MCF 10A (cell line): ENCODE measurements at regions not wholly inside any gene's neighbourhood (a gene's known extent, or its start where the extent isn't known, plus 50 kb on each side); places are given as distances from the start of the nearest gene placed in this dataset.

ENCODE experiments used
- BruUV-seq: library from RNA; stranded (reverse); fragments of 400-500 nt; replicated peaks from 2 replicates; lab custom pipeline; 2021; lab: Mats Ljungman, UMichigan
- CTCF ChIA-PET: fragments of 300-600 bp; sonication (Branson Sonifier 250); formaldehyde crosslinking; extraction: SDS; loops from one replicate; lab custom pipeline; 2021; ENCODE audit warnings: antibody characterized with exemption, inconsistent platforms; lab: Yijun Ruan, JAX
- POLR2A ChIA-PET: fragments of 300-600, 350-650 bp; sonication (Branson Sonifier 250); formaldehyde crosslinking; extraction: SDS; loops from one replicate; lab custom pipeline; 2020; ENCODE audit warnings: antibody characterized with exemption, inconsistent platforms; lab: Yijun Ruan, JAX
- DNase-seq: peaks from one replicate; pipeline ENCODE4 v3.0.0-alpha.2; 2018; ENCODE audit not compliant: unreplicated experiment
- H3K27ac Mint-ChIP-seq: one replicate; pipeline ENCODE4 v1.8.0; 2022; ENCODE audit warnings: mild to moderate bottlenecking, low read depth, mixed read lengths; ENCODE audit not compliant: unreplicated experiment
- H3K27me3 Mint-ChIP-seq: one replicate; pipeline ENCODE4 v1.8.0; 2022; ENCODE audit warnings: mixed read lengths; ENCODE audit not compliant: insufficient read depth, unreplicated experiment
- H3K36me3 Mint-ChIP-seq: one replicate; pipeline ENCODE4 v1.8.0; 2022; ENCODE audit warnings: mild to moderate bottlenecking, moderate library complexity, mixed read lengths; ENCODE audit not compliant: insufficient read depth, unreplicated experiment
- H3K4me1 Mint-ChIP-seq: one replicate; pipeline ENCODE4 v1.8.0; 2022; ENCODE audit warnings: mixed read lengths; ENCODE audit not compliant: insufficient read depth, unreplicated experiment
- H3K4me3 Mint-ChIP-seq: one replicate; pipeline ENCODE4 v1.8.0; 2022; ENCODE audit warnings: mild to moderate bottlenecking, moderate library complexity, mixed read lengths; ENCODE audit not compliant: unreplicated experiment
- H3K9me3 Mint-ChIP-seq: one replicate; pipeline ENCODE4 v1.8.0; 2022; ENCODE audit warnings: mixed read lengths; ENCODE audit not compliant: unreplicated experiment
- intact Hi-C: fragments of 100-400 bp; cut with micrococcal nuclease; formaldehyde crosslinking; loops from 2 replicates; pipeline ENCODE4 v1.14.1; 2022
- TF ChIP-seq, protein P1 (sequence below): fragments of 200-600 bp; IDR thresholded peaks from one replicate; pipeline ENCODE4 v1.8.0; 2022; ENCODE audit warnings: antibody characterized with exemption, mild to moderate bottlenecking; ENCODE audit not compliant: unreplicated experiment

DNA sequence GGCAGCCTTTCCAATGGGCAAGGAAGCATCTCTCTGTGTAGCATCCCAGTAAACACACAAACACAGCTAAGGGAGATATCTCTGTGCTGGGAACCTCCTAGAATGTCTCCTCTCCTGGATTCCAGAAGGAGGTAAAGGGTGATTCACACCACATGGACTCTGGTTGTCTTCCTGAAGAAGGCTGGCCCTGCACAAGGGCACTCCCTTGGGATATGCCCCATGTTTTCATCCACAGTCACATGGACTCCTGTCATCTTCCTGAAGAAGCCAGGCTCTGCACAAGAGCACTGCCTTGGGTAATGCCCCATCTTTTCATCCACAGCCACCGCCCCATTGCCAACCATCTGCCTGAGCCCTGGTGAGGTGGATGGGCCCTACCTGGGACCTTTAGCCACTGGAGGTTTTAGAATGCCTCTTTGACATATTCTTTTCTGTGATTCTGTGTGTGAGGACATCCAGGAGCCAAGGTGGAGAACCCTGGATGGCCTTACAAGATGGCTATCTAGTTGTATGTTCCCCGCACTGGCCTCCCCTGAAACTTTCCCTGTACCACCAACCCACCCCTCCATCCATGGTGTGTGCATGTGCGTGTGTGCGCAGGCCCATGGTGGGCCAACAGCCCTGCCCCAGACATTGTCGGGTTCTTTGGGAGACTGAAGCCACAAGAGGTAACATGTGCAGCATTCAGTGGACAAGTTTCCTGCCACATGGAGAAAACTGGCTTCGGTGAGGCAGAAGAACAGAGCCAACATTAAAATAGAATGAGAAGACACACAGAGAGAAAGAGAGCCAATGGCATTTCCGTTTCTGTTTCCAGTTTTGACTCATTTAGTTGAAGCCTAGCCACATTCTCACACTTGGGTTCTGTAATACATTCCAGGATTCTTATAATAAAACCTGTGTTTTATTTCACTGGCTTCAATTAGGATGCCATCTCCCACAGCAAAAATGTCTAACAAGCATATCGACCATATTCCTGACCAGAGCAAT, 110.2 kb upstream of the CST7 start:
- H3K27me3 Mint-ChIP-seq: no peaks in the 10 kb centered on the region
- DNase-seq: no peak
- no peaks in the 10 kb centered on the region for H3K36me3 Mint-ChIP-seq
- BruUV-seq: no TSS peak
- peaks cover 11% of the 10 kb centered on the region for H3K9me3 Mint-ChIP-seq
- TF ChIP-seq, protein P1, sequence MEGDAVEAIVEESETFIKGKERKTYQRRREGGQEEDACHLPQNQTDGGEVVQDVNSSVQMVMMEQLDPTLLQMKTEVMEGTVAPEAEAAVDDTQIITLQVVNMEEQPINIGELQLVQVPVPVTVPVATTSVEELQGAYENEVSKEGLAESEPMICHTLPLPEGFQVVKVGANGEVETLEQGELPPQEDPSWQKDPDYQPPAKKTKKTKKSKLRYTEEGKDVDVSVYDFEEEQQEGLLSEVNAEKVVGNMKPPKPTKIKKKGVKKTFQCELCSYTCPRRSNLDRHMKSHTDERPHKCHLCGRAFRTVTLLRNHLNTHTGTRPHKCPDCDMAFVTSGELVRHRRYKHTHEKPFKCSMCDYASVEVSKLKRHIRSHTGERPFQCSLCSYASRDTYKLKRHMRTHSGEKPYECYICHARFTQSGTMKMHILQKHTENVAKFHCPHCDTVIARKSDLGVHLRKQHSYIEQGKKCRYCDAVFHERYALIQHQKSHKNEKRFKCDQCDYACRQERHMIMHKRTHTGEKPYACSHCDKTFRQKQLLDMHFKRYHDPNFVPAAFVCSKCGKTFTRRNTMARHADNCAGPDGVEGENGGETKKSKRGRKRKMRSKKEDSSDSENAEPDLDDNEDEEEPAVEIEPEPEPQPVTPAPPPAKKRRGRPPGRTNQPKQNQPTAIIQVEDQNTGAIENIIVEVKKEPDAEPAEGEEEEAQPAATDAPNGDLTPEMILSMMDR: no peak
- POLR2A ChIA-PET: interaction anchor here (0.5 kb wide), 1 partner anchor 898 kb away, joined by 4 read pairs; no protein-coding TSS in a partner anchor
- CTCF ChIA-PET: no interaction called here
- H3K4me1 Mint-ChIP-seq: no peaks in the 10 kb centered on the region
- intact Hi-C loops: no loop called here
- no peak overlapping the region for H3K4me3 Mint-ChIP-seq
- H3K27ac Mint-ChIP-seq: no peak overlapping the region

DNA sequence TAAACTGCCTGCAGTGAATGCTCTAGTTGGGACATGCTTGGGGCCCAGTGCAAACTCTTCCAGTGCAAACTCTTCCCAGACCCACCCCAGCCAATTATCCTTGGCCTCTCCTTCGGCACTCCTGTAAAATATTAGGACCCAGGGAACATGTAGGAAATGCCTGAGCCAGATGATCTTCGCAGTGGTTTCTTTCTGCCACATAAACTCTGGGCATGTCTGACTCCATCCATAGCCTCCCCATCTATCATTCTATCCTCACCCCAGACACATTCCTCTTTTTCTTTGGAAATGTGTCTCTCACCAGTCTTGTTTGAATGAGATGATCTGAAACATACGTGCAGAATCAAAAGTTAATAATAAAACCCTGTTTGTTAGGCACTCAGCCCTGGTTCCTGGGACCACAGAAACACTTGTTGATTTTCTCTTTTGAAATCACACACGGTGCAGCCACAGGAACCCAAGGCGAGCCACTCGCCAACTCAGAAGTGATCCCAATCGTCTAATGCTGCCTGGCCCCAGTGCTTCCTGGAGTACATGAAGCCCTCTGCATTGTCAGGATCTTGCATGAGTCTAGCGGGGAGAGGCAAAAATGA, 108.9 kb upstream of the CST7 start:
- DNase-seq: no peak
- Mint-ChIP-seq H3K27ac (no peak overlapping the region), H3K4me1 (no peaks in the 10 kb centered on the region), H3K4me3 (no peak overlapping the region), H3K27me3 (no peaks in the 10 kb centered on the region), H3K9me3 (peaks cover 7% of the 10 kb centered on the region), H3K36me3 (no peaks in the 10 kb centered on the region)
- BruUV-seq: no TSS peak
- ChIA-PET CTCF (no interaction called here), POLR2A (no interaction called here)
- intact Hi-C loops: no loop called here
- TF ChIP-seq, protein P1: no peak

DNA sequence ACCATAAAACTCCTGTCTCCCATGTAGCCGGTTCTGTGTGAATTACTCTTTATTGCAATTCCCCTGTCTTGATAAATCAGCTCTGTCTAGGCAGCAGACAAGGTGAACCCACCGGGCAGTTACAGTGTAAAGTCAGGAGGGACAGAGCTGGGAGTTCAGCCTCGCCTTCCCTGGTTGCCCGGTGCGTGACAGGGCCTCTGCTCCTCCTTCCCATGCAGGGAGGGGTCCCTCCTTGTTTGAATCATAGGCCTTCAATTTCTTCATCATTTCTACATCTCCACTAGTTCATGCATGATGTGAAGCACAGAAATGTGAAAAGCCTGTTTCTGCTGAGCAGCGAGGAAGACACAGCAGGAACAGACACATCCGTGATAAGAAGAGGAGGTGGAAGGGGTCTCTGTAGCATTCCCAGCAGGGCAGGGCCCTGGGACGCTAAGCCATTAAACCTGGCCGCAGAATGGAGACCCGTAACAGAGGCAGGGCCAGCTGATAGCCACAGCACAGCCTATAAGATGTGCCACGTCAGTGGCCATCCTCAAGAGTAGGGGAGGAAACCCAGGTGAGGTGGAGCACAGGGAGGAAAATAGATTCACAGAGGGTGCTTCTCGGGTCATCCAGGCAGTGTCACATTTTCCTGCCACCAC, 106.7 kb upstream of the CST7 start:
- TF ChIP-seq, protein P1: no peak
- Mint-ChIP-seq H3K9me3 (peaks cover 11% of the 10 kb centered on the region), H3K4me3 (no peak overlapping the region), H3K4me1 (no peaks in the 10 kb centered on the region), H3K27ac (no peak overlapping the region), H3K27me3 (no peaks in the 10 kb centered on the region), H3K36me3 (no peaks in the 10 kb centered on the region)
- no TSS peak for BruUV-seq
- ChIA-PET CTCF (interaction anchor here (0.6 to 1.4 kb wide), 3 partner anchors 10 to 730 kb away, joined by 3 to 4 read pairs (median 3); no protein-coding TSS in a partner anchor), POLR2A (no interaction called here)
- DNase-seq: no peak
- intact Hi-C loops: no loop called here
